CD4-positive, alpha-beta T cell treated with Interleukin-2 at 100 ng/mL for 4 hours (primary cell): ENCODE measurements at regions not wholly inside any gene's neighbourhood (a gene's known extent, or its start where the extent isn't known, plus 50 kb on each side); places are given as distances from the start of the nearest gene placed in this dataset.

Experiments
- DNase-seq: peaks from one replicate; pipeline ENCODE4 v3.0.0-alpha.2; 2020; ENCODE audit warnings: low spot score

DNA sequence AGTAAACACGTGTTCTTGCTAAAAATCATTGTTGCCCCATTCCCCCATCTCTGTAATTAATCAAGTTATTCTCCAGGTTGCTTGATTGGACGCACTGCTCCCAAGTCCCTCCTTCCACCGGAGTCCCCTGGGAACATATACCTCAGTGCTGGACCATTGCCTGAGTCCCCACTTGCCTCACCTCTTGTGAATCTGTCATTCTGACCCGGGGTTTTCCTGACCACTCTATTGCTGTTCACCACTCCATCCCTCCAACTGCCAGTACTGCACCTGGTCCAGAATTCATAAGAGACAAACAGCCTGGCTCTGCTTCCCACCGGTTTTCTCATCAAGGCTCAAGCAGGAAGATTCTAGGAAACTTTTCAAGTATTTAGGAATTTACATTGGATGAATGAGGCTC, 555.9 kb downstream of the VRK1 start:
- DNase-seq: no peak

DNA sequence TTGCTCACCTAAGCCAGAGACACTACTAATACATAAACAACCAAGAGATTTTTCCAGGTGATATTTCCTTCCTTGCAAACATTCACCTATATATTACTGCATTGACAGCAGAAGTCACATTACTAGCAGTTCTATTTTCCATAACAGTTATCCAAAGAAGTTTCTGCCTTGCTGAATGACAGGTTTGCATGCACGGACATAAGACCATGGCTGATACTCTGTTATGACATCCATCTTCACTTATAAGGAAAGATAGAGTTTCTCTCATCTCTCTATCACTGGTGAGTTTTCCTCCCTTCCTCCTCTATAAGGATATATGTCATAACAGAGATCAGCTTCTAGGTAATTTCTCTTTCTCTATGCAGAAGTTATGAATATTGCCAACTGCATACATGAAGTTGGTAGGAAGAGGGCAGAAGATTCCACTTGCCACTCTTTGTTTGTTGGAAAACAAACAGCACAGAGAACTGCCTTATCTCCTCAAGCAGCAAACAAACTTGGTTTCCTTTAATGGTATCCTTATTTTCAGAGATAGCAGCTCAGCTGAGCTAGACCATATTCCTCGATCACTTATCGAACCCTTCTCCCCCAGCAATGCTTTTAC, 557.0 kb downstream of the VRK1 start:
- no peak for DNase-seq

DNA sequence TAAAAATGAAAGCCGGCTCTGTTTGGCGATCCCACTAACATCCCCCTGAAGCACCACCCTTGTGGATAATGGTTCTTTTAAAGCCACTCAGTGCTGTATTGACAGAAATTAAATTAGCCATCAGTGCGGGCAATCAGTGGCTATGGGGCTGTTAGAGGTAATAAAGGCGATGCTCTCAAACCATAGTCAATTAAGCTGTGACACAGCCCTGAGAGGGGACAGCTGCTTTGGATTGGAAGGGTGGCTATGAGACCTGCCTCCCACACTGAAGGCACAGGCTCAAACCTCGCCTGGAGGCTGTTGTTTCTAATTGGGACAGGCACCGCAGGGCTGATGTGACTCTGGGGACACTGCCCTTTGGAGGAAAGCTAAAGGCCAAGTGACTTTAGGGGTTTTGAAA, 562.2 kb downstream of the VRK1 start:
- DNase-seq: no peak

DNA sequence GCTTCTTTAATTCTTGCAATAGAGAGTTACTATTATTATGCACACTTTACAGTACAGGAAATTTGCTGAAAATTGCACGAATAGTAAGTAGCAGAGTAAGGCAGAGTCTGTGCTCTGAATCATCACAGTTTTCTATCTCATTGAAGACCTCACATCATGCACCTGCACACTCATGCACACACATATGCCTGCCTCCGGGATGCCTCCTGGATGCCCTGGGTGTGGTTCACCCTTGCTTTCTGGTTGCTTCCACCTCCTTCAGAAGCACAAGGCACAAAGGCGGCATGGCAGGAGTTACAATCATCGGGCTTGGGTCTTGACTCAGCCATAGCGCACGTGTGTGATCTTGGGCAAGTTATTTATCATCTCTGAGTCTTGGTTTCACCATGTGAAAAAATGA, 564.0 kb downstream of the VRK1 start:
- DNase-seq: no peak

DNA sequence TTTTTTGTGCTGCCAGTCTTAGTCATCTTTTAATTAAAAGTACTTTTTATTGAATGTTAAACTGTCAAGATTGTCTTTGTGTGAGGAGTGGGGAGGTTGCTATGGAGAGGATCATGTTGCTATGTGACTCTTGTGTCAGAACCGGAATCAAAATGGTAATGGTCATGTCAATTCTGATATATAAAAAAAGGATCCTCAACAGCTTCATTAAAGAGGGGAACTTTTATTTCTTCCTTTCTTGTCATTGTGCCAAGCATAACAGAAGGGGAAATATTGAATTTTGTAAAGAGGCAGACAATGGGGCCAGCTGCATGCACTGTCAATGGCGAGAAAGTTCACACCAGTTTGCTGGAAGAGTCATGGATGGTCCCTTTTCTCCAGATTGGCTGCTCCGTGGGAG, 564.8 kb downstream of the VRK1 start:
- DNase-seq: no peak

DNA sequence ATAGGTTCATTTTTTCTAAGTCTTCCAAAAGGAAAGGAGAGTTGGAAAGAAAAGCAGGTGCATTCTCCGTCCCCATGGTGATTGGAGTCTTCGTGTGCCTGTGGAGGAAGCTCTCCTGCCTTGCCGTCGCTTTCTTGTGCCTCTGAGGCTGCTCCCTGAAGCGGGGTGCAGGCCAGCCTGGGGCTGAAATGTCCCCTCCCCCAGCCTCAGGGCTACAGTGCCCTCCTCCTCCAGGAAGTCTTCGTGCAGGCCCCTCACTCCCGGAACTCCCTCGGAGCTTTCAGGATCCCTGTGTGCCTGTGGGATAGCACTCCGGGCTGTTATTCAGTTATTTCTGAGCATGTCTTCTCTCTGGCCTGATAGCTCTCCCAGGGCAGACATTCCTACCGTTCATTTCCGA, 569.2 kb downstream of the VRK1 start:
- DNase-seq: no peak

DNA sequence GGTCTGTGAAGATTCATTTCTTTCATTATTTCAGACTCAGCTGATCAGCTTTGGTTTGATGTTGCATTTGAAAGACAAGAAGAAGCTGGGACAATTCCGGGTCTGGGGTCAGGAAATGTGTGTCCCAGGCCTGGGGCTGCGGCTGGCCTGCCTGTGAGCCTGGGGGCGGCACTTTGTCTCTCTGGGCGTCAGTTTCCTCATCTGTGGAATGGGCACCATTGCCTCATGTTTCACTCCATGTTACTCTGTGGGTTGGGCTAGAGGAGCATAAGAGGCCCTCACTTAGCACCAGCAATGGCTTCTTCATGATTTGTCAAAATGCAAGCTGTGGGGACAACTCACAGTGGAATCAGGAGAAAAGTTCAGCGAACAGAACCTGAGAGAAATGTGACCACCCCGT, 570.1 kb downstream of the VRK1 start:
- no peak for DNase-seq

DNA sequence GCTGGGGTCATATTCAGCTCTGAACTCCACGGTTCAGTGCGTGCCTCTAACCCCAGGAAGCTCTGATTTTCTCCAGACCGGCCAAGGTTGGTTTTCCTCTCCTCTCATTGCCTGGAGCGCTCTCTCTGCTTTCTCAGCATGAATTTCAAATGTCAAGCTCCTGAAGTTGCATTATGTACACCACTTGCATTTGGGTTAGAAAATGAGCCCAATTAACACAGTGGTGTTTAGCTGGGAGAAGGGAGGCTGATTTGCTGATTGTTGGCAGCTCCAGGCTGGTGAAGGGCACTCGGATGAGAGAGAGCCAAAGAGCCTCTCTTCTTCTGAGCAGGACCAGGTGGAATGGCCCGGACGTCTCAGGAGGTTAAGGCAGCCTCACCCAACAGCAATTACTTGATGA, 570.9 kb downstream of the VRK1 start:
- no peak for DNase-seq

DNA sequence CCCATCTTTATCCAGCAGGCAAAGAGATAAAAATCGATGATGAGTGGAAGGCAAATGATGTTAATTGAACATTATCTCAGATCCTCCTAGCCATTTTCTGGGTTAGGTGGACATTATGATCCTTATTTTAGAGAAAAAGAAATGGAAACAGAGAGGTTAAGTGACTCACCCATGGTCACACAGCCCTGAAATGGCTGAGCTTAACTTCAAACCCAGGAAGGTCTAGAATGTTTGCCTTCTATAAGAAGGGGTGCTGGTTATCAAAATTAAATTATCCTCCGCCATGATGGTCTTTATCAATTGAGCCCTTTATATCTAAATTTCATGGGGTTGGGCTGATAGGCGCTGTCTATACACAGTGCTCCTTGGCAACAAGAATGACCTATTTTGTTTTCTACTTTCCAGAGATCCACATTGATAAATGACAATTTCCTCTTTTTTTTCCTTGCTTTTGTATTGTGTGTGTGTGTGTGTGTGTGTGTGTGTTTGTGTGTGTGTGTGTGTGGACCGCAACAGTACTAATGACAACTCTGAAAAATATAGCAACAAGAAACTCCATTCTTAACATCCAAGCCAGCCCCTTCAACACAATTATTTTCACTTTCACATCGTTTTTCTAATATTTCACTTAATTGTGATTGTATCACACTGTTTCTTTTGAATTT, 571.9 kb downstream of the VRK1 start:
- DNase-seq: no peak

DNA sequence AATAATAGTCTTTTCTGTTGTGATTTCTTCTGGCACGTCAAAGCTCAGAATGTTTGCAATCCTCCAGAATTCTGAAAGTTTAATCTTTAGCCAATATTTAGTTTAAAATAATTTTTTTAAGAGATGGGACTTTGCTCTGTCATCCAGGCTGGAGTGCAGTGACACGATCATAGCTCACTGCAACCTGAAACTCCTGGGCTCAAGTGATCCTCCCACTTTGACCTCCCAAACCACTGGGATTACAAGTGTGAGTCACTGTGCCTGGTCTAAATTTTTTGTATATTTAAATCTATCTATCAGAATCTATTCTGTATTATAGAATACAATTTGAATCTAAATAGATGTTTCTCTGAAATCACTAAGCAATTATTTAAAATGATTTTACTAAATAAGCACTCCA, 572.7 kb downstream of the VRK1 start:
- DNase-seq: no peak

DNA sequence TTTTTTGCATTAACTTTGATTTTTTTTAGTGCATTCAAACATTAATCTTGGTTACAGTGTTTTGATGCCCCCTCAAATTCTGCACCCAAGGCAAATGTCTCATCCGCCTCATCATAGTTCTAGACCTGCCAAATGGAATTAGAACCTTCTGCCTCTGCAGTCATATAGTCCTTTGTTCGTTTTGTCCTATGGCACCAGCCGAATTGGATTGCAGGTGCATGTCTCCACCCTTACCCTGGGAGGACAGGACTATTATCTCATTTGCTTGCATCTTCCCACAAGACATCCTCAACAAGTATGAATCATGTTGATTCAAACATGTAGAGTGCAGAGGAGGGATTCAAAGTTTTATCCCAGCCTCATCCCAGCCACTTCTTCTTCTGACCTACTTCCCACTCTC, 579.1 kb downstream of the VRK1 start:
- no peak for DNase-seq

DNA sequence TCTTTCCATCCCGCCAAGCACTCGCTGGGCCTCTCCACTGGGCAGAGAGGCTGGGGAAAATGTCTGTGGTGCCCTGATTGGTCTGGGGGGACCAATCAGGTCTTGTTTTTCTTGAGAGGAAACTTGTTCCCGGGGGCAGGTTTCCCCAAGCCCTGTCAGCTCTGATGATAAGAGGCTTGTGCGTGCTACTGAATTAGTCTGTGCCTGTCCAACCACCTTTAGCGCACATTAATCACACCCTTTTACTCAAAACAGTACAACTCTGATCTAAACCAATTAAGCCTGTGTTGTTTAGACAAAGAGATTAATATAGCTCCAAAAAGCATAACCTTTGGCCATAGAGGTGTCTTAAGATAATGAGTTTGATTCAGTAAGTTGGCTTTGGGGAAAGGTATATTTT, 580.4 kb downstream of the VRK1 start:
- DNase-seq: no peak

DNA sequence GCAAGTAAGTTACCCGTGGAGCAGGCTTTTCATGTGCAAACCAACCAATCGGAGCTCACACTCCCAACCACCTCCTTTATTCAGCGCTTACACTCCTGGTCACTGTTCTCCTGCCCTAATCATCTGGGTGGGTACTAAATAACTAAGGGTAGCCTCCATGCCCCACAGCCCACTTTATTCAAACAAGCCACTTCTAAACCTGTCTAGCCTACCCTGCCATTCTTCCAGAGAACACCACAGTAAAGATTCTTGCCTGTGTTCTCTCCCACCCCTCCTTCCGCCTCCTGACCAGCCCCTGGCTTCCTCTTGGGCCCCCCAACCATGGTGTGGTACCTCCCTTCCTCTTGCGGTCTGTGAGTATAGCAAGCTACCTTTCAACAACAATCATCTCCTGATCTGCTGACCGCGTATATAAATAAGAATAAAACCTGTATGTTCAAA, 581.9 kb downstream of the VRK1 start:
- DNase-seq: peak; percentile 54

DNA sequence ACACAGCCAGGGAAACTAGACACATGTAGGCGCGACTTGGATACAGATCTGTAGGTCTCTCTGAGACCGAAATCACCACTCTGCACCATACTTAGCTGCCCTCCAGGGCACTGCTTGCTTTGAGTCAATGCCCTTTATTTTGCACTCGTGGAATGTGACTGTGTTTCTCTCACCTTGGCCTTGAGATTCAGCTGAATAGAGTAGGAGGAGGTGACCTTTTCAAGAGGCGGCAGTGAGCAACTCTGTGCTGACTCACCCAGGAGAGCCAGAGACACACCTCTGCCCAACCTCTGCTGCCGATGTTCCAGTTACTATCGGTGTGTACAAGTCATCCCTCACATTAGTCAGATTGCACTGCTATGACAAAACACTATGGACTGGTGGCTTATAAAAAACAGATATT, 583.4 kb downstream of the VRK1 start:
- DNase-seq: peak; percentile 80

DNA sequence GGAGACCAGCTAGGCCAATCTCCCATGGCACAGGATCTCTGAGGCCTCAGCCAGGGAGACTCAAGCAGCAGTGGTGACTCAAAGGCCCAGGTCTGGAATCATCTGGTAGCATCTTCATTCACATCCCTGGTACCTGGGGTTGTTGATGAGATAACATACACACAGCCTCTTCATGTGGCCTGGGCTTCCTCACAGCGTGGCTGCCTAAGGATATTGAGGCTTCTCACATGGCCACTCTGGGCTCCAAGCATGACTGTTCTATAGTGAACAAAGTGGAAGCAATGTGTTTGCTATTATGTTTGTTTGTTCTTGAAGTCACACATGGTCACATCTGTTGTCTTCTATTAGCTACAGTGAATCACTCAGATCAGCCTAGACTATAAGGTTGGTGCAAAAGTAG, 584.1 kb downstream of the VRK1 start:
- DNase-seq: no peak

DNA sequence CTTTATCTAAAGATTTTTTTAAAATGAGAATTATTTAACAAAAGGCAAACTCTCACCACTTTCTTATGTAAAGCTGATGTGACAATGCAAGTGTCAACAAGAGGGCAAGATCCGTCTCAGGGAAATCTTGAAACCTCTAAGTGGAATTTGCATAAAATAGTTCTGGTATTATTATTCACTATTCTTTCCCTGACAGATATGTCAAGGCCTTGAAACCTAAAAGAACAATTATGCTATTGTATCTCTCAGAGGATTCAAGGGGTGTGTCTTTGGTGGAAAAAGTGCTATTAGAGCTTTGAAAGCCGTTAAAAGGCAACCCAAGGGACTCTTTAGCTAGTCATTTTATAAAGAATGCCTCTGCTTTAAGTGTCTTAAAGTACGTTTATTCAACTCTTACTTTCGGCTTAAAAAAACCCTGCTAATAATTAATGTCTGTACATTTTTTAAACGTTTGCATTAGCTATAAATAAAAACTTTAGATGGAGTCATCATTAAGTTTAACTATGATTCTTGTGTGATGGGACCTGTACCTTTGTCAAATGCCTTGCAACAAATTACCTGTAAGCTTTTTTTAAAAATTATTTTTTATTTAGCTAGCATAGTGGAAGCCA, 585.5 kb downstream of the VRK1 start:
- DNase-seq: no peak

DNA sequence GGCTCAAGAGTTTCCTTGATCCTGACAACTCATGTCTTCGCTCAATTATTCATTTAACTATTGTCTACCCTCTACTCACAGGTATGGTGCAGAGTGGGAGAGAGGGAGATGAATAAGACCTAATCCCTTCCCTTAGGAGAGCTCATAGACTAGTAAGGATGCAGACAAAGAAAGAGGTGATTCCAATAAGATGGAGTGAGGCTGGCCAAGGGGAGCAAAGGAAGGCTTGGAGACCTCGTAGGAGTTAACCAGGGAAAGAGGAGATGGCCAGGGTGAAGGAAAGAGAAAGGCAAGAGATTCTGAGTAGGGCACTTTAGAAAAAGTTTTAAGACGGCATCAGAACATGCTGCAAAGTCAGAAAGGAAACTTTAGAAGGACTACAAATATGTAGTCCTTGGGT, 588.5 kb downstream of the VRK1 start:
- DNase-seq: no peak

DNA sequence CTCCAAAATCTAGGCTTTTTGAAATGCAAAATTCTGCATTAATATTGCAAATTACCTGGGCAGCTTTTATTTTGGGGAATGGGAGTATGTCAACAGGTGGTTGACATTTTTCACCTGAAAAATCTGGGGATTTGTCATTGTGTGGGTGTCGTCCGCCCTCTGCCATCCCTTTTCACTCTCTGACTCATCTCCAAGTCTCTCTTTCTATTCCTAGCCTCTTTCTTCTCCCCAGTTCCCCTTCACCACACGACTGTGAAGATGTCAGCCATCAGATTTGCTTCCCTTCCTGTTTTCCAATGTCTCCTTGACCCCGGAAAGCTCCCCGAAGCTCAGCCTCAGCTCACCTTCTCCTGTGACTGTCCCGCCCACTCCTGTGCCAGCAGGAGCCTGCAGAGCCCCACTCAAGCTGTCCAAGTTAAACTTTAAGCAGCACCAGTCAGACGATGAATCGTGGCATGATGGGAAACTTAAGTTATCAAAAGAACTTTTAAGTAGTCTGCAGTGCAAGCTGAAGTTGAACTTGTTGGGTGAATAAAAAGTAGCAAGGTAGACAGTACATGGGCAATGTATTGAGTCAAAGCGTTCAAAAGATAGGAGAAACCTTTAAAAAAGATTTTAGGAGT, 590.2 kb downstream of the VRK1 start:
- no peak for DNase-seq

DNA sequence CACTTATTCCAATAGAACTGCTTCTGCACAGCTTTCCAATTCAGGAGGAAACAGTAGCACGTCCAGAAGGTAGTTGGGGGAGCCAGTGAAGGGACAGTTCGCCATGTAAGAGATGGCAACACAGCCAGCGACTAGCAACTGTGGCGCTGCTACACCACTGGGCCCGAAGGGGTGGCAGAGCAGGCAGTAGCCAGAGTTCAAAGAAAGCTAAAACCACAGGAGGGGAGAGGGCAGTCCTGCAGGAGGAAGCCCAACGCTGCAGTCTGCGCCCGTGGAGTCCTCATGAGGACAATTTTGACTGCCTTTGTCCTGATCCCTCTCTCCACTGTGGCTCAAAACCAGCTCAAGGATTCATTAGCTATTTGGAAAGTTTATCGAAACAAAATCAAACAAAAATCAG, 591.2 kb downstream of the VRK1 start:
- no peak for DNase-seq

DNA sequence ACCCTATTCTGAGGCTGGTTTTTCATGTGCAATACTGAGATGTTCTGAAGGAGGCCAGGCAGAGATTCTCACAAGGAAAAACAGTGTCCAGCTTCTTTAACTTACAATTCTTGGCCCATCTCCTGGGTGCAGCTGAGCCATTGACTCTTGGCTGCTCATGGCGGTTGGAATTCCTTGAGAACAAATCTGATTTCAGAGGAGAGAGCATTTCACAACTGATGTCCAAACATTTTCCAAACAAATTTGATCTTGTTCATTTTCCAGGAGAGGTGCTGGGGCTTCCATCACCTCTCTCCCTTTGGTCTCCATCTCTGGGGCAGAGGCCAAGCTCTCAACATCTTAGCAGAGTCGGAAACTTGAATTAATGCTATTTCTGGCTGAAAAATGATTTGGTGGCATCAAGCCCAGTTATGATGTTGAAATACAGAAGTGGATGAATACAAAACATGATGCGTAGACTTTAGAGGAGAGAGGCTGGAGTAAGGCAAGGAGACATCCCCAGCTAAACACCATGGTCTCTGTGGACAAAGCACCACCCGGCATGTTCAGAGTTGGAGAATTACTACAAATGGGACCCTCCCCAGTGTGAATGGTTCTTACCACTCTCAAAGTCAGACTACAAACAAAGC, 593.0 kb downstream of the VRK1 start:
- no peak for DNase-seq

DNA sequence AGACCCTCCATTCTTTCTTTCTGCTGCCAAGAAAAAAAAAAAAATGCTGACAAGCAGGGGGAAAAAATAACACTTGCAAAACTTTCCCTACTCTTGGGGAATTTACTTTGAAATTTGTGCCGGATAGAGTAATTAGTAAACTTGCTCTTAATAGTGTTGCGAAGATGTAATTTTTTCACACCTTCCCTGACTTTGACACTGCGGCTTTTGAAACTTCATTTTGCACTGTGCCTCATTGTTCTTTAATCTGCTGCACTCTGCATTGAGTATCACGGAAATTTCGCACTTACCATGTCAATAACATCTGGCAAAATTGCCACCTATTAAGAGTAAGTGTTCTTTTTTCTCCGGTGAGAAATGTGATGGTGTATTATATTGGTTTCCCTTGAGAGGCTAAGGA, 596.1 kb downstream of the VRK1 start:
- peak; percentile 36 for DNase-seq

DNA sequence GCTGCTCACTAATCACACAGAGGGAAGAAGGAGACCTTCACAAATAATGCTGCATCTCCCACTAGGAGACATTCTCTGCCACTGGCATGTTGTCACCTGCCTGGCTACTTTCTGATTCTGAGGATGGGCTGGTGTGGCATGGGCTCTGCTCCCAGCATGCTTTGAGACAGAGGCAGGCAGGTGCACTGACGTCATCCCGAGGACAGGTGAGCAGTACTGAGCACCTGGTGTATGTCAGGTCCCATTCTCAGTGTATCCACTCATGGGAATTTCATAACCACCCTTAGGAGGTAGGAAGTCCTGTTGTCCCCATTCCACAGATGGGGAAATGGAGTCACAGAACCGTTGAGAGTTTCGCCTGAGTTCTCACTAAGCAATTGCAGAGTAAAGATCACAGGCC, 597.9 kb downstream of the VRK1 start:
- DNase-seq: no peak

DNA sequence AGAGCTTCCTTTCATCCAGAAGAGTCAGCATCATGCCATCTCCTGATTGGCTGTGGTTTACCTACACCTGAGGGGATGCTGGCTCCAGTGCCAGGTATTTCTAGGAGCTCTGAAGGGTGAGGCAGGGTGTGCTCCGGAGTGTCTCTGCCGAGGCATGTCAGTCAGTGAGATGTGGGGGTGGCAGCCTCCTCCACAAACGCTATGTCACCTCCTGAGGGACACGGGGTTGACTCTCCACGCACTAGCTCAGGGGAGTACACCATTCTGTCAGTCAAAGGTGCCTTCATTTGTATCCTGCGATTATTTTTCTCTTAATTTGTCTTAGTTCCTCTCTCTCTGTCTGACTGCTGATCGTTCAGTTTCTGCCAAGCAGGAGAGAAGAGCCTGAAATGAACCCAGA, 604.5 kb downstream of the VRK1 start:
- DNase-seq: no peak
